Activated T-cell treated with anti-CD3 and anti-CD28 coated beads for 48 hours (primary cell): ENCODE measurements at regions not wholly inside any gene's neighbourhood (a gene's known extent, or its start where the extent isn't known, plus 50 kb on each side); places are given as distances from the start of the nearest gene placed in this dataset.

Experiments
- DNase-seq: peaks from one replicate; pipeline ENCODE4 v3.0.0-alpha.2; 2020; ENCODE audit warnings: low read depth

DNA sequence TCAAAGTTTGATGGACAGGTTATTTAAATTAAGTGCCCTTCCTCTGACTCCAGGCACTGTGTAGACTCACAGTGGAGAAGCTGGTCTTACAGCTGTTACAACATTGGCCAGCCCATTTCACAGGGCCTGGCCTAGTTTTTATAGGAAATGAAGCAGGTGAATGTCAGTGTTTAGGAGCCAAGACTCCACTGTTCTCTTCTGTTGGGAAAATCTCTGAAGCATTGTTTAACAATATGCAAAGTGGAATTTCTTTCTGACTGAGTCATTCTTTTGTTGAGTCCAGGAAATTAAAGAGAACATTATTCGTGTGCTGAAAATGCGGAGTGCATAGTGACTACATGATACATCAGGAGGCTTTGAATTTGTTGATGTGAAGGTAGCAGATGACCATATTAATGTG is 64.7 kb downstream of the ARRDC4 start:
- DNase-seq: no peak

DNA sequence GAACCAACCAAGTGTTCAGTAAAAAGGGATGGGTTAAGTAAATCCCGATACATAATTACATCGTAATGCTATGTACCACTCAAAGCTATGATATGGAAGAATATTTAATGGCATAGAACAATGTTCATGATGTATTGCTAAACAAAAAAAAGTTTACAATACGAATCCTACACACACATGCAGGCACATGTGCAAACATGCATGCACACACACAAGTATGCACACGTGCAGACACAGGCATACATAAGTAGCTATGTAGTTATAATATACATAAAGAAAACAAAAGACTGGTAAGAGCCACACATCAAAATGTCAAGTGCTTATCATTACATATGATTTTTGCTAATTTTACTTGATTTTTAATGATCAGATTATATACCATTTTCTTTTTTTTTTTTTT is 74.2 kb downstream of the ARRDC4 start:
- DNase-seq: no peak

- no peak for DNase-seq
These were observed 74.6 kb downstream of the ARRDC4 start for GRCh38 chr15:98035134-98035533.

GRCh38 chr15:98035577-98036010 is 75.1 kb downstream of the ARRDC4 start:
- DNase-seq: no peak

- no peak for DNase-seq
These were observed 79.1 kb downstream of the ARRDC4 start for GRCh38 chr15:98039596-98039995.

GRCh38 chr15:98040146-98040545 is 79.6 kb downstream of the ARRDC4 start:
- DNase-seq: no peak

GRCh38 chr15:98043160-98044014 is 82.9 kb downstream of the ARRDC4 start:
- no peak for DNase-seq

- DNase-seq: no peak
These were observed 91.2 kb downstream of the ARRDC4 start for GRCh38 chr15:98051734-98052133.

DNA sequence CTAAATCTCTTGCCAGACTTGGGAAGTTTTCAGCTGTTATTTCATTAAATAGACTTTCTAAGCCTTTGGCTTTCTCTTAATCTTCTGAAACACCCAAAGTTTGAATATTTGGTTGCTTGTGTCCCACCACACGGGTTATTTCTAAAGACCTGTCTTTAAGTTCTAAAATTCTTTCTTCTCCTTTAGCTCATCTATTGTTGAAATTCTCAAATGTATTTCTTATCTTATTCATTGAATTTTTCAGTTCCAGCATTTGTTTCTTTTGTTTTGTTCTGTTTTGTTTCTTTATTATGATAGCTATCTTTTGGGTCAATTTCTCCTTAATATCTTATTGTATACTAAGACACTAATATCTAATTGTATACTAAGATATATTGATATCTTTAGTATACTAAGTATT is 97.0 kb downstream of the ARRDC4 start:
- DNase-seq: no peak

GRCh38 chr15:98062869-98063268 is 102.4 kb downstream of the ARRDC4 start:
- DNase-seq: no peak

- no peak for DNase-seq
These were observed 102.8 kb downstream of the ARRDC4 start for GRCh38 chr15:98063315-98063714.

- no peak for DNase-seq
These were observed 103.4 kb downstream of the ARRDC4 start for GRCh38 chr15:98063871-98064270.

DNA sequence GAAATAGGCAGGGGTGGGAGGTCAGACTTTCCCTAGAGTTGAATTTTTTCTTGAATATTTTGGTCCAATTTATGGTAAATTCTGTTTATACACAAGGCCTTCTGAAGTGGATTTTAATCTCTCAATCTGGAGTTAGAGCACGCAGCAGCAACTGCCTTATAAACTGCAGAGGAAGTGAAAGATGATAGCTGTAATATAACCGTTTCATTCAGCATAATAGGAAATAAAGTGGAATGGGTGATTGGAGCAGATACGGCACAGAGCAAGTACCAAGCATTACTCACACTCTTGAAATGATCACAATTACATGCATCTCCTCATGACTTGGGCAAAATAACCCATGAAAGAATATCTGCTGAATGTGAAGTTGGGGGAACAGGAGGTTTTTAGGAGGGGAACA is 106.8 kb downstream of the ARRDC4 start:
- DNase-seq: no peak

GRCh38 chr15:98069256-98069655 is 108.8 kb downstream of the ARRDC4 start:
- DNase-seq: no peak

DNA sequence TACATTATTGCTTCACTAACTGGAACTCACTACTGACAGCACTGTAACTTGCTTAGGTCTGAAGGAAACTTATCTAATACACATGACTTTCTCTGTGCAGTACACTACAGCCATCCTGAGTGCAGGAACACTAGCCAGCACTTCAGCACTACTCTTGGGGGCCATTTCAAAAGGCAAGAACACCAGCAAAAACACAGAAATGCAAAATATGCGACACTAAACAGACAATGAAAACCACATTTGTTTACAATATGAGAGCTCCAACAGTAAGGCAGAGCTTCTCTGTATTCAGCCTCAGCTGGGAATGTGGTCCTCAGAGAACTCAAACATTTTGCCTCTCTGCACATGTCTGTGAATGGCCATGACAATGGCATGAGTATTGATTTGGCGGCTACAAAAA is 109.6 kb downstream of the ARRDC4 start:
- no peak for DNase-seq

DNA sequence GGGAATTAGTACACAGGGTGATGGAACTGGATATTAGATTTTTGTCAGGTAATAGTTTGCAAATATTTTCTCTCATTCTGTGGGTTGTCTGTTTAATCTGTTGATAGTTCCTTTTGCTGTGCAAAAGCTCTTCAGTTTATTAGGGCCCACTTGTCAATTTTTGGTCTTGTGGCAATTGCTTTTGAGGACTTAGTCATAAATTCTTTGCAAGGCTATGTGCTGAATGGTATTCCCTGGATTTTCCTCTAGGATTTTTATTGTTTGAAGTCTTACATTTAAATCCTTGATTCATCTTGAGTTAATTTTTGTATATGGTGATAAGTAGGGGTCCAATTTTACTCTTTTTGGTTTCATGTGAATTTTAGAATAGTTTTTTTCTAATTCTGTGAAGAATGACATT is 111.3 kb downstream of the ARRDC4 start:
- no peak for DNase-seq

DNA sequence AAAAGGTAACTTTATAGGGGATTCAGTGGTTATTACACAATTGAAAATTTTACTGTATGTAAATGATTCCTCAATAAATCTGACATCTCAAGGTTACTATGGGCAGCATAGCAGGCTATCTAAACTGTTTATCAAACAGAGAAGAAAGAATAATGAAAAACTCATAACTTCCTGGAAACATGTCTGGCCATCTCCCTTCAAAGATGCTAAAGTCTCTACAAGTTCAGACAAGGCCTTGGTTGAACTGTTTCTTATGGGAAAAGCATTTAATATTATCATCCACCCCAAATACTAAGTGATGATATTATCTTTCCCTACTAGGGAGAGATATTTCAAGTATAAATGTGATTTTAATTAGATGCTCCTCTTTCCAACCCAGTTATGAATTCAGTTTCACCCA is 114.9 kb downstream of the ARRDC4 start:
- DNase-seq: no peak

GRCh38 chr15:98076021-98076816 is 115.7 kb downstream of the ARRDC4 start:
- DNase-seq: no peak

GRCh38 chr15:98077186-98077585 is 116.7 kb downstream of the ARRDC4 start:
- DNase-seq: no peak

- DNase-seq: no peak
These were observed 120.3 kb downstream of the ARRDC4 start for GRCh38 chr15:98080791-98081190.

- no peak for DNase-seq
These were observed 122.9 kb downstream of the ARRDC4 start for GRCh38 chr15:98083203-98083910.

- DNase-seq: no peak
These were observed 124.6 kb downstream of the ARRDC4 start for GRCh38 chr15:98085003-98085639.
